ENCODE measurements at regions not wholly inside any gene's neighbourhood (a gene's known extent, or its start where the extent isn't known, plus 50 kb on each side); places are given as distances from the start of the nearest gene placed in this dataset.

GRCh38 chr14:94960285-94961001 lies 190.5 kb upstream of the GSC start:
- DNase-seq (ENCODE audit: low spot score): no peak

- DNase-seq (ENCODE audit: low spot score): no peak
Measured at GRCh38 chr14:94953541-94954260, 183.8 kb upstream of the GSC start.

GRCh38 chr14:94952097-94952496 lies 182.2 kb upstream of the GSC start:
- no peak for DNase-seq (ENCODE audit: low spot score)

GRCh38 chr14:94946244-94946643 lies 176.3 kb upstream of the GSC start:
- DNase-seq (ENCODE audit: low spot score): no peak

GRCh38 chr14:94945615-94946014 lies 175.7 kb upstream of the GSC start:
- no peak for DNase-seq (ENCODE audit: low spot score)

GRCh38 chr14:94944636-94945258 lies 174.8 kb upstream of the GSC start:
- DNase-seq (ENCODE audit: low spot score): no peak

GRCh38 chr14:94942601-94943000 lies 172.7 kb upstream of the GSC start:
- DNase-seq (ENCODE audit: low spot score): no peak

GRCh38 chr14:94941311-94941710 lies 171.4 kb upstream of the GSC start:
- no peak for DNase-seq (ENCODE audit: low spot score)

- no peak for DNase-seq (ENCODE audit: low spot score)
Measured at GRCh38 chr14:94940263-94940993, 170.5 kb upstream of the GSC start.

- DNase-seq (ENCODE audit: low spot score): no peak
Measured at GRCh38 chr14:94938016-94938415, 168.1 kb upstream of the GSC start.

- DNase-seq (ENCODE audit: low spot score): peak; percentile 53
Measured at GRCh38 chr14:94936901-94937685, 167.2 kb upstream of the GSC start.

GRCh38 chr14:94936401-94936892 lies 166.5 kb upstream of the GSC start:
- peak; percentile 85 for DNase-seq (ENCODE audit: low spot score)

- DNase-seq (ENCODE audit: low spot score): no peak
Measured at GRCh38 chr14:94935706-94936300, 165.9 kb upstream of the GSC start.

GRCh38 chr14:94934276-94934810 lies 164.4 kb upstream of the GSC start:
- no peak for DNase-seq (ENCODE audit: low spot score)

GRCh38 chr14:94933486-94933885 lies 163.6 kb upstream of the GSC start:
- peak; percentile 30 for DNase-seq (ENCODE audit: low spot score)

GRCh38 chr14:94932589-94932988 lies 162.7 kb upstream of the GSC start:
- no peak for DNase-seq (ENCODE audit: low spot score)

GRCh38 chr14:94930690-94931089 lies 160.8 kb upstream of the GSC start:
- no peak for DNase-seq (ENCODE audit: low spot score)

- no peak for DNase-seq (ENCODE audit: low spot score)
Measured at GRCh38 chr14:94929354-94929753, 159.4 kb upstream of the GSC start.

GRCh38 chr14:94926176-94926575 lies 156.3 kb upstream of the GSC start:
- DNase-seq (ENCODE audit: low spot score): no peak

GRCh38 chr14:94925416-94926173 lies 155.7 kb upstream of the GSC start:
- no peak for DNase-seq (ENCODE audit: low spot score)
